GM12891 (cell line): ENCODE measurements at regions not wholly inside any gene's neighbourhood (a gene's known extent, or its start where the extent isn't known, plus 50 kb on each side); places are given as distances from the start of the nearest gene placed in this dataset.

Experiments
- DNase-seq: peaks from one replicate; pipeline ENCODE4 v3.0.0; 2011; ENCODE audit warnings: low spot score; ENCODE audit not compliant: insufficient read length
- FAIRE-seq: peaks from 2 replicates; lab custom pipeline; 2011; peaks lifted over from hg19 to GRCh38; lab: Jason Lieb, UNC
- PAX5 ChIP-seq: IDR thresholded peaks from 2 replicates; pipeline ENCODE4 v1.6.1; 2011; ENCODE audit warnings: low read length, moderate library complexity, mild to moderate bottlenecking; ENCODE audit not compliant: insufficient read depth, severe bottlenecking
- POLR2A ChIP-seq: IDR thresholded peaks from 2 replicates; pipeline ENCODE4 v1.6.1; 2011; ENCODE audit warnings: low read depth, low read length, control low read depth
- POLR2AphosphoS5 ChIP-seq: IDR thresholded peaks from 2 replicates; pipeline ENCODE4 v1.6.1; 2011; ENCODE audit warnings: low read depth, low read length, control low read depth
- POU2F2 ChIP-seq: IDR thresholded peaks from 2 replicates; pipeline ENCODE4 v1.6.1; 2011; ENCODE audit warnings: low read depth, mild to moderate bottlenecking, control low read depth, low read length, moderate library complexity
- SPI1 ChIP-seq: IDR thresholded peaks from 2 replicates; pipeline ENCODE4 v1.6.1; 2011; ENCODE audit warnings: low read depth, low read length, control low read depth
- TAF1 ChIP-seq: IDR thresholded peaks from 2 replicates; pipeline ENCODE4 v1.6.1; 2011; ENCODE audit warnings: low read depth, low read length, control low read depth

DNA sequence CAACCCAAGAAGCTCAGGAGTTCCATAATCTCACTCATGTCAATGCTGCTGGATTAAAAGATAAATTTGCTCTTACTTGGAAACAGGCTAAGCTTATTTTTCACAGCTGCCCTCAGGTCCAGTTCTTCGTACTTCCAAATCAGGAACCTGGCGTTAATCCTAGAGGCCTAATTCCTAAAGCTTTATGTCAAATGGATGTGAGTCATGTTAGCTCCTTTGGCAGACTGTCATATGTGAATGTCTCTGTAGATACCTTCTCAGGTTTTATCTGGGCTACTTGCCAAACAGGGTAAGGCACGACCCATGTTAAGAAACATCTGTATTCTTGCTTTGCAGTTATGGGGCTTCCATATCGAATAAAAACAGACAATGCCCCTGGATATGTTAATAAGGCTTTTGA, 504.6 kb downstream of the ALG10 start:
- TF ChIP-seq TAF1 (no peak), PAX5 (no peak), SPI1 (no peak), POU2F2 (no peak), POLR2A (no peak), POLR2AphosphoS5 (no peak)
- no peak for FAIRE-seq

GRCh38 chr12:34547276-34547675, 525.0 kb downstream of the ALG10 start:
- no peak for TF ChIP-seq POLR2A
- no peak for TF ChIP-seq POLR2AphosphoS5
- no peak for TF ChIP-seq TAF1
- no peak for TF ChIP-seq PAX5
- TF ChIP-seq POU2F2: no peak
- no peak for TF ChIP-seq SPI1
- no peak for FAIRE-seq
- no peak for DNase-seq

More for the DNA sequence above, 504.6 kb downstream of the ALG10 start:
- DNase-seq: no peak

- DNase-seq (no peak), FAIRE-seq (no peak)
- TF ChIP-seq PAX5: no peak
These were observed 569.7 kb downstream of the ALG10 start for GRCh38 chr12:34591966-34592365.

DNA sequence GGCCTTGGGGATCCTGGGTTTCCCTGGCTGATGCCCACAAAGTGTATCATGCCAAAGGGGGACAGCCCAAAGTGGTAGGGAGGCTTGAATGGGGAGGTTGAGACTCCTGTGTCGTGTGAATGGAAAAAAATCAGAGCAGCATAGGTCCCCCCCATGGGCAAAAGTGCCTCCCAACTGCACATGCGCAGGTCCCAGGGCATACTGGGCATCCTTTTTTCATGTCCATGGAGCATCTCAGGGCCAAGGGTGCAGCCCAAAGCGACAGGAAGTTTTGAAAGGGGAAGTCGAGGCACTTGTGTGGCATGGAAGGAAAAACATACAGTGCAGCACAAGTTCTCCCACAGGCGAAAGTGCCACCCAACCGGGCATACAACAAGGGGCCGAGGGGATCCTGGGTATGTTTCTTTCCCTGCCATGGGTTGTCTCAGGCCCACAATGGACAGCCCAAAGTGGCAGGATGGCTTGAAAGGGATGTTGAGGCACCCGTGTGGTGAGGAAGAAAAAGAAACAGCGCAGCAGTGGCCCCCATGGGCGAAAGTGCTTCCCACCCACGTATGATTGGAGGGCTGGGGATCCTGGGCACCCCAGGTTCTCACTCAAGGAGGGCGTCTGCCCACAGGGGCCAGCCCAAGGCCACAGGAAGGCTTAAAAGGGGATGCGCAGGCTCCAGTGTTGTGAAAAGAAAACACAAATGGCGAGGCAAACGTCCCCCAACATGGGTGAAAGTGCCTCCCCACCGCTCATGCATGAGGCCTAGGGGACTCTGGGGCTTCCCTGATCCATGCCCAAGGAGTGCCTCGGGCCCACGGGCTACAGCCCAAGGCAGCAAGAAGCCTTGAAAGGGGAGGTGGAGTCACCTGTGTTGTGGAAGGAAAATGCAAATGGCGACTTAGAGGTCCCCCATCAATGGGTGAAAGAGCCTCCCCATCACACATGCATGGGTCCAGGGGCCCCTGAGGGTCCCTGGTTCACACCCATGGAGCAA, 573.7 kb downstream of the ALG10 start:
- DNase-seq (no peak), FAIRE-seq (no peak)
- TF ChIP-seq PAX5 (no peak), TAF1 (no peak), POLR2A (no peak), SPI1 (no peak), POU2F2 (no peak), POLR2AphosphoS5 (no peak)

DNA sequence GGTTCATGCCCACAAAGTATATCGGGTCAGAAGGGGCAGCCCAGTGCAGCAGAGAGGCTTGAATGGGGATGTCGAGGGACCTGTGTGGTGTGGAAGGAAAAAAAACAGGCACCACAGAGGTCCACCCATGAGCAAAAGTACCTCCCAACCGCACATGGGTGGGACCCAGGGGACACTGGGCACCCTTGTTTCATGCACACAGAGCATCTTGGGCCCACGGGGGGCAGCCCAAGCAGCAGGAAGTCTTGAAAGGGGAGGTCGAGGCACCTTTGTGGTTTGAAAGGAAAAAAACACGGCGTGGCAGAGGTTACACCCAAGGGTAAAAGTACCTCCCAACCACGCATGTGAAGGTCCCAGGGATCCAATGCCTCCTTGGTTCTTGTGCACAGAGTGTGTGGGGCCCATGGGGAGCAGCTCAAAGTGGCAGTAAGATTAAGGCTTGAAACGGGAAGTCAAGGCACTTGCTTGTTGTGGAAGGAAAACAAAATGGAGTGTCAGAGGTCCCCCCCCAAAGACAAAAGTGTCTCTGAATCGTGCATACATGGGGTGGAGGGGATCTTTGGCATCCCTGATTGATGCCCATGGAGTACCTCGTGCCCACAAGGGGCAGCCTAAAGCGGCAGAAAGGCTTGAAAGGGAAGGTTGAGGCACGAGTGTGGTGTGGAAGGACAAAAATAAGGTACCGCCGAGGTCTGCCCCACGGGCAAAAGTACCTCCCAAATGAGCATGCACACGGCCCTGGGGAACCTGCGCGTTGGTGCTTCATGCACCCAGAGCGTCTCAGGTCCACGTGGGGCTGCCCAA, 575.5 kb downstream of the ALG10 start:
- no peak for FAIRE-seq
- DNase-seq: peak; percentile 1
- TF ChIP-seq POLR2A (no peak), POLR2AphosphoS5 (no peak), POU2F2 (no peak), PAX5 (no peak), TAF1 (no peak), SPI1 (no peak)

GRCh38 chr12:34598352-34598827, 576.1 kb downstream of the ALG10 start:
- DNase-seq (no peak), FAIRE-seq (no peak)
- TF ChIP-seq POU2F2 (no peak), POLR2AphosphoS5 (no peak), PAX5 (no peak), TAF1 (no peak), SPI1 (no peak), POLR2A (no peak)

DNA sequence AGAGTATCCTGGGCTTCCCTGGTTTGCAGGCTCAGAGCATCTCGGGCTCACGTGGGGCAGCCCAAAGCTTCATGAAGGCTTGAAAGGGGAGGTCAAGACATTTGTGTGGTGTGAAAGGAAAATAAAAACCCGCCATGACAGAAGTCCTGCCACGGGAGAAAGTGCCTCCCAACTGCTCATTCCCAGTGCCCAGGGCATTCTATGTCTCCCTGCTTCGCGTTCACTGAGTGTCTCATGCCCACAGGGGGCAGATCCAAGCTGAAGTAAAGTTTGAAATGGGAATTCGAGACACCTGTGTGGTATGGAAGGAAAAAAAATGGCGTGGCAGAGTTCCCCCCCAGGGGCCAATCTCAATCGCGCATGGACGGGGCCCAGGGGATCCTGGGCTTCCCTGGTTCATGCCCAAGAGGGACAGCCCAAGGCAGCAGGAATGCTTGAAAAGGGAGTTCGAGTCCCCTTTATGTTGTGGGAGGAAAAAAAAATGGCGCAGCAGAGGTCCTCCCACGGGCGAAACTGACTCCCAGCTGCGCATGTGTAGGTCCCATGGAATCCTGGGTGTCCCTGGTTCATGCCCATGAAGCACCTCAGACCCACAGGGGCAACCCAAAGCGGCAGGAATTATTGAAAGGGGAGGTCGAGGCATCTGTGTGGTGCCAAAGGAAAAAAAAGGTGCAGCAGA, 576.7 kb downstream of the ALG10 start:
- DNase-seq: no peak
- FAIRE-seq: no peak
- TF ChIP-seq TAF1 (no peak), POLR2AphosphoS5 (no peak), POU2F2 (no peak), SPI1 (no peak), PAX5 (no peak), POLR2A (no peak)

GRCh38 chr12:34599530-34600513, 577.5 kb downstream of the ALG10 start:
- FAIRE-seq: no peak

More at GRCh38 chr12:34599530-34600513, 577.5 kb downstream of the ALG10 start:
- TF ChIP-seq TAF1 (no peak), POLR2AphosphoS5 (no peak), POU2F2 (no peak), SPI1 (no peak), PAX5 (no peak), POLR2A (no peak)
- DNase-seq: no peak
